Osteoblast (primary cell): ENCODE measurements at regions not wholly inside any gene's neighbourhood (a gene's known extent, or its start where the extent isn't known, plus 50 kb on each side); places are given as distances from the start of the nearest gene placed in this dataset.

Experiments used
- DNase-seq: peaks from one replicate; pipeline ENCODE4 v3.0.0; 2011; ENCODE audit warnings: low spot score, mixed read lengths; ENCODE audit not compliant: insufficient read length; ENCODE audit errors: missing footprints
- H2AFZ ChIP-seq: 2 replicates; pipeline ENCODE4 v1.6.0; 2011; ENCODE audit warnings: mild to moderate bottlenecking, low read length
- H3K27ac ChIP-seq: 2 replicates; pipeline ENCODE4 v1.5.1; 2011; ENCODE audit warnings: mild to moderate bottlenecking, low read depth, low read length, moderate library complexity
- H3K27me3 ChIP-seq: 2 replicates; pipeline ENCODE4 v1.6.0; 2012; ENCODE audit warnings: mild to moderate bottlenecking, control low read depth, inconsistent platforms, low read length, moderate library complexity; ENCODE audit not compliant: insufficient read depth
- H3K36me3 ChIP-seq: 2 replicates; pipeline ENCODE4 v1.5.1; 2011; ENCODE audit warnings: mild to moderate bottlenecking, low read length, control low read depth, moderate library complexity; ENCODE audit not compliant: insufficient read depth
- H3K4me1 ChIP-seq: 2 replicates; pipeline ENCODE4 v1.5.1; 2011; ENCODE audit warnings: mild to moderate bottlenecking, low read length, control low read depth, moderate library complexity; ENCODE audit not compliant: insufficient read depth
- H3K4me2 ChIP-seq: 2 replicates; pipeline ENCODE4 v1.6.0; 2011; ENCODE audit warnings: mild to moderate bottlenecking, low read length; ENCODE audit not compliant: insufficient read depth
- H3K4me3 ChIP-seq: fragments of 200-600 bp; sonication (generic); 3 replicates; pipeline ENCODE4 v1.5.1; 2012; ENCODE audit warnings: mild to moderate bottlenecking, low read length, inconsistent platforms; ENCODE audit not compliant: insufficient read depth
- H3K79me2 ChIP-seq: 2 replicates; pipeline ENCODE4 v1.6.0; 2012; ENCODE audit warnings: mild to moderate bottlenecking, low read length, control low read depth, inconsistent platforms; ENCODE audit not compliant: insufficient read depth
- H3K9me3 ChIP-seq: 2 replicates; pipeline ENCODE4 v1.5.1; 2011; ENCODE audit warnings: low read depth, low read length, control low read depth
- H4K20me1 ChIP-seq: 2 replicates; pipeline ENCODE4 v1.6.0; 2012; ENCODE audit warnings: mild to moderate bottlenecking, low read length, control low read depth; ENCODE audit not compliant: insufficient read depth
- CTCF ChIP-seq: IDR thresholded peaks from 2 replicates; pipeline ENCODE4 v1.5.1; 2011; ENCODE audit warnings: mild to moderate bottlenecking, low read depth, low read length, moderate library complexity; ENCODE audit errors: extremely low read depth

GRCh38 chrX:130524476-130525194, 122.8 kb downstream of the RBMX2 start:
- H2AFZ ChIP-seq = no peak overlapping the region
- H3K27ac ChIP-seq = no peak overlapping the region
- H3K4me2 ChIP-seq = peak overlapping the region; percentile 66
- DNase-seq = no peak
- no peaks in the 10 kb centered on the region for H4K20me1 ChIP-seq
- H3K27me3 ChIP-seq = no peaks in the 10 kb centered on the region
- H3K4me3 ChIP-seq = peak overlapping the region; percentile 59
- no peaks in the 10 kb centered on the region for H3K9me3 ChIP-seq
- no peaks in the 10 kb centered on the region for H3K79me2 ChIP-seq
- no peaks in the 10 kb centered on the region for H3K4me1 ChIP-seq
- H3K36me3 ChIP-seq = no peaks in the 10 kb centered on the region
- no peak for TF ChIP-seq CTCF

GRCh38 chrX:130529531-130529930, 127.7 kb downstream of the RBMX2 start:
- no peaks in the 10 kb centered on the region for H3K79me2 ChIP-seq
- TF ChIP-seq CTCF = no peak
- H3K4me3 ChIP-seq = no peak overlapping the region

GRCh38 chrX:130531066-130531465, 129.3 kb downstream of the RBMX2 start:
- DNase-seq = no peak
- H3K79me2 ChIP-seq = no peaks in the 10 kb centered on the region
- H3K4me2 ChIP-seq = no peak overlapping the region
- no peaks in the 10 kb centered on the region for H3K36me3 ChIP-seq
- no peak for TF ChIP-seq CTCF
- H3K9me3 ChIP-seq = no peaks in the 10 kb centered on the region
- no peaks in the 10 kb centered on the region for H3K4me1 ChIP-seq
- no peak overlapping the region for H3K27ac ChIP-seq
- H3K4me3 ChIP-seq = no peak overlapping the region
- no peaks in the 10 kb centered on the region for H4K20me1 ChIP-seq
- no peak overlapping the region for H2AFZ ChIP-seq
- H3K27me3 ChIP-seq = no peaks in the 10 kb centered on the region

More at GRCh38 chrX:130529531-130529930, 127.7 kb downstream of the RBMX2 start:
- Histone ChIP-seq H3K27me3 (no peaks in the 10 kb centered on the region), H2AFZ (no peak overlapping the region), H3K27ac (no peak overlapping the region), H3K36me3 (no peaks in the 10 kb centered on the region), H3K4me2 (no peak overlapping the region), H3K9me3 (no peaks in the 10 kb centered on the region), H3K4me1 (no peaks in the 10 kb centered on the region), H4K20me1 (no peaks in the 10 kb centered on the region)
- peak; percentile 52 for DNase-seq

- H3K4me2 ChIP-seq = no peak overlapping the region
- no peaks in the 10 kb centered on the region for H3K79me2 ChIP-seq
- H3K9me3 ChIP-seq = no peaks in the 10 kb centered on the region
- no peak overlapping the region for H3K4me3 ChIP-seq
- H3K36me3 ChIP-seq = no peaks in the 10 kb centered on the region
- no peak overlapping the region for H2AFZ ChIP-seq
- peak; percentile 47 for DNase-seq
- H4K20me1 ChIP-seq = no peaks in the 10 kb centered on the region
- peak; percentile 83 for TF ChIP-seq CTCF
- peaks cover 5% of the 10 kb centered on the region for H3K27me3 ChIP-seq
- no peak overlapping the region for H3K27ac ChIP-seq
- no peaks in the 10 kb centered on the region for H3K4me1 ChIP-seq
Measured at GRCh38 chrX:130539721-130540321, 138.0 kb downstream of the RBMX2 start.
